GM19240 (cell line): ENCODE measurements at regions not wholly inside any gene's neighbourhood (a gene's known extent, or its start where the extent isn't known, plus 50 kb on each side); places are given as distances from the start of the nearest gene placed in this dataset.
A peak's percentile ranks its signal among the peaks of the same experiment; 100 is the strongest.

ENCODE experiments used
- DNase-seq: peaks from one replicate; pipeline ENCODE4 v3.0.0; 2011; ENCODE audit warnings: low spot score; ENCODE audit not compliant: insufficient read length

DNA sequence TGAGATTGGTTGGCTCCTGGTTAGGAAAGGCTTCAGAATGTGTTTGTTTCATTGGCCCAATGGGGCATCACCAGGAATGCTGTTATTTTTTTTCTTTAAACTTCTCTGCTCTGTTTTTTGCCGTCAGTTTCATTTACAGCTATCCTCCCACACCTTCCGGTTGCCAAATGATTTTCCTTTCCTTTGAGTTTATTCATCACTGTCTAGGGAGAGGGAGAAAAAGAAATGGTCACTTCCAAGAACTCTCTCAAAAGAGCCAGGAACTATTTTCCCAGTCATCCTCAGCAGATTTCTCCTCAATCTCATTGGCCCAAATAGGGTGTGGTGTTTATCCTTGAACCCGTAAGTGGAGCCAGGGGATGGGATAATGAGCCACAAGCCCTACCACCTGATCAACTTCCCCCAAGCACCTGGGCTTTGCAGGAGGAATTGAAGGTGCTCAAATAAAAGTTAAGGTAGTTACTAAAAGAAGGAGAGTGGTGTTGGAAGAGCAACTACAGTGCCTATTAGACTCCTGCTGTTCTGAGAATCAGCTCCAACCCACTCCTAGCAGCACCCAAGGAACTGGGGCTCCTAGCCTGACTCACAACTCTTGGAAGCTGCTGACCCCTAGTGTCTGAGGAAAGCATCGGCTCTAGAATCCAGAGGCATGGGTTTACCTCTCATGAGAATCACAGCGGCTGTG, 183.8 kb upstream of the IL12A start:
- DNase-seq: peak; percentile 29

DNA sequence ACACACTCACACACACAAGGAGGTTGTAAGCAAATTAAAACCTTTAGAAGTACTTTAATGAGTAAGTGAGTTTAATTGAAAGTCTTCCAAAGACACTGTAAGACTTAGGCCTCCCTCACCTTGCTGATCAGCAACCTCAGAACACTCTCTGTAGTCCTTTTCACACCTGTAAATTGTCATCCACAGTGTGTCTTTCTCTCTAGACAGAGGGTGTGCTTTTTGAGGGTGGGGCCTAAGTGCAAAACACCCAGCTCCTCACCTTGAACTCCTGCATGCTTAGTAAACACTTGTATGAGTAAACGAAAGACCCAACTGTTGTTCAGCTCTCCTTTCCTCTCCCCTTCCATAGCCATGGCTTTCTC, 183.2 kb upstream of the IL12A start:
- no peak for DNase-seq

DNA sequence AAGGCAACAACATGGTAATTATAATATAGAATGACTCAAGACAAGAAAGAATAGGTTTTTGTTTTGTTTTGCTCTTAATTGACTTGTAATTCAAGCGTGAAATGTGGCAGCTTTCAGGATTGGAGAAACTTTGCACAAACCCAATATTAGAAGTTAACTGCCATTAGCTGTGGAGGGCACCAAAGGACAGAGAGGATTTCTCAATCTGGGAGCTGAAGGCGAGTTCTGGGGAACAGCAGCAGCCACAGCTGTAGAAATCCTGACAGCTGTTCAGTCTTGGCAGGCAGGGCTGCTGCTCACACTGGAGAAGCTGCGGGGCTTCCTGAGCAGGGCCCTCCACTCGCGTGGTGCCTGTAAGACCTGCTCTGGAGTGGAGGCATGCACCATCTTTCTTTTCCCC, 182.2 kb upstream of the IL12A start:
- DNase-seq: no peak

DNA sequence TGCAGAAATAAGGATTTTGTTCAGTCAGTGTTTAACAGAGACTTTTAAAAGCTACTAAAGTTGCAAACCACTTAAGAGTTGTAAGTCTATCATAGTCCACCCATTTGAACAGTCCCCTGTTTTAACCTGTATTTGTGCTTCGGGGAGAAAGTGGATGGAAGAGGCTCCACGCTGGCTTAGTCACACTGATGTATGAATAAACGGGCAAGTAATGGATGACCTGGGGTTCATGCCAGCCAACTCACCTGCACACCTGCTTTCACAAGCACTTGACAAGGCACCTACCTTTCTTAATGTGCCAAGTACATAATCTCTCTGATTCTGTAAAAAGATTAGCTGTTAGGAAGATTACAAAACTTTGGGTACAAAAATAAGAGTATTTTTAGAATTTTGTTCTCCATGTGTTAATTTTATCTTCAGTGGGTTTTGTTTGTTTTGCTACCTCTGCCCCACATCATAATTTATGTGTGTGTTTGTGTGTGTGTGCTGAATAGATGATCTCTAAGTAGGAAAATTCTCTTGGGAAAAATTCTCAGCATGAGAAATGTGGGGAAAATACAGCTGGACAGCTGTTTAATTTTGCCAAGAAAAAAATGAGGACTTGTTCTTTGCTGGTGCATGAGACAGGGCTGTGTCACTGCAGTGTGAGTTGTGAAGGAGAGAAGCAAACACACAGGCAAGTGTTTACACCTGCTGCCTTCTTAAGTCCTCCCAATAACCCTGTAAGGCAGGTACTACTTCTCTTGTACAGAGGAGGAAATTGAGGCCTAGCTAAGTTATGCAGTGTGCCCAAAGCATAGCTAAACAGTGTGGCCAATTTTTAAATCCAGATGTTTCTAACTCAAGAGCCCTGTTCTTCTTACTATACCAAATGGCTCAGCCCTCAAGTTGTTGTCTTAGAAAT, 181.2 kb upstream of the IL12A start:
- DNase-seq: no peak

DNA sequence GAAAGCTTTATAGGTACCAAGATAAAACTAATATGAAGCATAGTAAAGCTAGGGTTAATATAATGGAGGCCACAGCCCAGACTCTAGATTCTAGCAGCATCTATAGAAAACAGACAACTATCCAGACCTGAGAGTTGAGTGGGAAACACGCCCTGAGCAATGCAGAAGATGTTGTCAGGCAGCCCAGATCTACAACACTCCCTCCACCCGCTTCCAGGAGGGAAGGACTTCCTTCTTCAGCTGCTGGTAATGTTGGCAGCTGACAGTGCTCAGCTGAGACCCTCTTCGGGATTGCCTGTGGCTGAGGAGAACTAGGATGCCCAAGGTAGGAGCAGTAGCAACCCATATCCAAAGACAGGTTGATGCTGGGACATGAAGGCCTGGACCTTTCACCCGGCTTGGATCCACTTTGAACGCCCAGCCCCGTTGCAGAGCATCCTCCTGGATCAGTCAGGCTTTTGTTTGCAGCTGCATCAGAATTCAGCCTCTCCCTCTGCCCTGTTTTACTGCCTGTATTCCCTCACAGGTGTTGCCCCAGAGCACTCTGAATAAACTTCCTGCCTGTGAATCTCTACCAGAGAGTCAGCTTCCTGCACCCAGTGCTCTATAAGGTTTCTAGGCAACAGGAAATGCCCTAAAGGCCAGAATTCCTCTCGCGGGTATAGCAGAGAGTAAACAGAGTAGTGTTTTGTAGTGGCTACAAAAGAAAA, 174.7 kb upstream of the IL12A start:
- DNase-seq: no peak

DNA sequence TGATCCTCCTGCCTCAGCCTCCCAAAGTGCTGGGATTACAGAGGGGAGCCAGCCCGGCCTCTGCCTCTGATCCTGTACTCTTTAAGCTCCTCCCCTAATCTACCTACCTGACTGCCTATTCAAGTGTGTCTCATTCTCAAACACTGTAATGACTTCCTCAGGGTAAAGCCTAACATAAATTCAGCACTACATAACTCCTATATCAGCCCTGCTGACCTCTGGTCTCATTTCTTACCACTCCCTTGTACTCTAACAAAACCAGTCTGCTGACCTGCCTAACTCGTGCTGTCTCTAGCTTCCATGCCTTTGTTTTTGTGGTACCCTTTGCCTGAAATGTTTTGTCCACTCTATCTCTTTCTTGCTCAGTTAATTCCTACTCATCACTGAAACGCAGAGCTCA, 172.1 kb upstream of the IL12A start:
- DNase-seq: no peak

DNA sequence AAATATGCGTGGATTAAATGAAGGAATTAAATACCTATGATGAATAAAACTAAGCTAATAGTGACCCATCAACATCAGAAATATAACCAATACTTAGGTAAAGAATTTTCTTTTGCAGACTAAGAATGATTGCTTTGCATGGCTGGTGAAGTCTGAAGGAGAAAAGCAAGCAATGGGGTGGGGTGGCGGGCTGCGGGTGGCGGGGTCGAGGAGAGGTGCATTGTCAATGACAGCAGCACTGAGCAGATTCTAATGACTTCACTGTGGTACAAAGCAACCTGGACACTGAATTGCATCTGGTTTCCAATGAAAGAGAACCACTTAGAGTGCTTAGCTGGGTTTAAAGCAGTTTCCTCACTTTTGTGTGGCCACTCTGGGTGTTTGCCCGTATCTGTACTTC, 171.5 kb upstream of the IL12A start:
- no peak for DNase-seq

DNA sequence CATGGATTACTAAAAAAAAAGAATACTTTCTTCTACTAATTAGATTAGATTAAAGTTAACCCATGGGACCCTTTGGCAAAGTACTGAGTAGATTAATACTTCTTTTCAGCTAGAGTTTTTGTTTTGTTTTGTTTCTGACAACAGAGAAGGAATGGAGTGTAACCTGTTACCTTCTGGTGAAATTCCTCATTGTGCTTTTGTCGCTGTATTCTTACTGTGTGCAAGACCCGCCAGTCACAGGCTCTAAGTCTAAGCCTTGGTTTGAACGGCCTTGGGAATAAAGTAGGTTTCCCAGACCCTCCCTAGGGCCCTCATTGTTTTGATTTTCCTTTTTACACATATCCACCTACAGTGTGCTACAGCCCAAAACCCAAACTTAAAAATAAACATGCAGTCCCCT, 171.1 kb upstream of the IL12A start:
- DNase-seq: no peak

DNA sequence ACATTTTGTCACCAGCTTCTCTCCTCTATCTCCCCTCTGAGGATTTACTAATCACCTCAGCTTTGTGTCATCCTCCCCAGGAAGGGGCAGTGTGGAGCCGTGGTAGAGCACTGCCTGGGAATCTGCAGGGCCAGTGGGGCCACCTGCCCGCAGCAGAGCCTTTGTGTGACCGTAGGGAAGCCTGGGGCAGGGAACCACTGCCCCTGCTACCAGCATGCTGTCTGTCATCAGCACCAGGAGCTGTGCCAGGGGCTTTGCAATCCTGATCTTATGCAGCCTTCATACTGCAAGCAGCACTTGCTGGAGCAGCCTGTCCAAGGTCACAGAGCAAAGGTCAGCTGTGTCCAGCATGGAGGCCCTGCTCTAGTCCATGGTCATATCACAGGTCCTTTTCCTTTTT, 170.2 kb upstream of the IL12A start:
- no peak for DNase-seq

DNA sequence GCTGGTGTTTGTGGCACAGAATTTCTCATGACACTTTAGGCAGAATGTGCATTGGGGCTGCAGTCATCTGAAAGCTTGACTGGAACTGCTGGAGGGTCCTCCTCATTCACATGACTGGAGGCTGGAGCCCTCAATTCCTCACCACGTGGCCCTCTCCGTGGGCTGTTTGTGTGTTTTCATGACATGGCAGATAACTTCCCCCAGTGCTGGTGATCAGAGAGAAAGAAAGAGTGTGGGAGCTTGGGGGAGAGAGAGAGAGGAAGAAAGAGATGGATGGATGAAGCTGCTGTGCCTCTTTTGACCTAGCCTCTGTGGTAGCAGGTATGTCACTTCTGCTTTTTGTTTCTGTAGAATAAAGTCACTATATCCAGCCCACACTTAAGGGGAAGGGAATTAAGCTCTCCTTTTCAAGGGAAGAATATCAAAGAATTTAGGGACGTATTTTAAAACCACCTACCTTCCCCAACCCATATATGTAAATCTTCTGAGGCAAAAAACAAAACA, 169.6 kb upstream of the IL12A start:
- DNase-seq: no peak

DNA sequence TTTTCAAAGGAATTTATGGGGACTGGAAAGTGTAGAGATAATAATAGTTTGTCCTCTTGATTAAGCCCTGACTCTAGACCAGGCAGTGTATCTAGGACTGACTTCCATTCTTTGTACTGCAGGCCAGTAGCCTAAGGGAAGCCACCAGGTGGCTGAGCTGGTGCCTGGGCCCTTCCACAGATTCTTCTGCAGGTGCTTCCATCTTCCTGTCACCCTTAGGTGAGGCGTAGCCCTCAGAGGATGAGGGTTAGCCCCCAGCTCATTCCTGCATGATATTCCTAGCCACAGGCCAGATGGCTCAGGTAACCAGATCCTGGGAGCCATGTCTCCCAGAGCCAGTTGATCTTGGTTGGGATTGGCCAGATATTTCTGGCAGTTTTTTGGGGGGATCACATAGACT, 169.0 kb upstream of the IL12A start:
- DNase-seq: no peak

DNA sequence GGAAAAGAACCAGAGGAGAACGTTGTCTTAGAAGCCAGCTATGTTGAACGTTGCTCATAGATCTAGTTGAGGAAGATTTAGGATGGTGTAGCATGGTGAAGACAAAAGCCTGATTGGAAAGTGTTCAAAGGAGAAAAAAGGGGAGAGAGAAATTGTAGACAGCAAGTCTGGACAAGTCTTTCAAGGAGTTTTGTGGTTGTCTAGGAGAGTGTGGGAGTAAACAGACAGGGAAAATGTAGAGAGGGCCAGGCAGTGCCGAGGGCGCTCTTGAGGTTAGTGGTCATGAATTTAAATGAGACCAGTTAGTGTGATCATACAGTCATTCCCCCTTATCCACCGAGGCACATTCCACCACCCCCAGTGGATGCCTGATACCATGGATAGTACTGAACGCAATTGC, 167.5 kb upstream of the IL12A start:
- no peak for DNase-seq

DNA sequence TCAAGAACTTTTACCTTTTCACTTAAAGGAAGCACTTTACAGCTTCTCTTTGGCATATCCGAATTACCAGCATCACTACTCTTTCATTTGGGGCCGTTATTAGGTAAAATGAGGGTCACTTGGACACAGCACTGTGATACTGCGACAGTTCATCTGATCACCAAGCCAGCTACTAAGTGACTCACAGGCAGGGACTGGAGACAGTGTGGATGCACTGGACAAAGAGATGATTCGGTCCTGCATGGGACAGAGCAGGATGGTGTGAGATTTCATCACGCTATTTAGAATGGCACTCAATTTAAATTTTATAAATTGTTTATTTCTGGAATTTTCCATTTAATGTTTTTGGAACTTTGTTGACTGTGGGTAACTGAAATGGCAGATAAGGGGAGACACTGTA, 166.9 kb upstream of the IL12A start:
- DNase-seq: no peak

DNA sequence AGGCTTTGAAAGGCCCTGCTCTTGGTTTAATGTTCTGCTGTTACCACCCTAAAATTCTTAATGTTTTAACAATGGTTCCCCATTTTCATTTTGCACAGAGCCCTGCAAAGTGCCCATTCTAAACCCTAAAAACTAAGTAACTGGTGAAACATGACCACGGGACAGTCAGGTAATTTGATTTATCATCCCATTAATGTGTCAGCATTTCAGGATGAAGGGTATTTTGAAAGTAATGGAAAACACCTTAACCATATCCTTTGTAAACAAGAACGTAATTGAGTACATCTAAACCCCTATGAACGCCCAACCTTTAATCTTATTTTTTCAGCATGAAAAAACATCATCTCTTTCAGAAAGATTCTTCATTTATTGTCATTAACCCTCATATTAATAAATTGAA, 164.9 kb upstream of the IL12A start:
- DNase-seq: no peak

DNA sequence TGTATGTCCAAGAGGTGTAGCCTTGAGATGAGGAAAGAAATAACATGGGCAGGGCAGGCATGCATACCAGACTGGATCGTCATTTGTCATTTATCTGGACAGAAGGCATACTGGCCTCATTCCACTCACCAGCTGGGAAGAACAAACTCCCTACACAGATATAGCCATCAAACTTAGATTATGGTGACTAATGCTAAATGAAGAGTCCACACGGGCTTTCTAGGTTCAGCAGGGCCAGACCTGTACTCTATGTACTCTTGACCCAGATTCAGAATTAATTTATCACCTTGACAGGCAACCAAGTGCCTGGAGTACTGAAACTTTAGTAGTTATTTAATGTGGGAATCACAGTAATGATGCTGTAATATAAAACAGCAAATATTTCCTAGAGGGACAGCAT, 164.3 kb upstream of the IL12A start:
- DNase-seq: no peak

DNA sequence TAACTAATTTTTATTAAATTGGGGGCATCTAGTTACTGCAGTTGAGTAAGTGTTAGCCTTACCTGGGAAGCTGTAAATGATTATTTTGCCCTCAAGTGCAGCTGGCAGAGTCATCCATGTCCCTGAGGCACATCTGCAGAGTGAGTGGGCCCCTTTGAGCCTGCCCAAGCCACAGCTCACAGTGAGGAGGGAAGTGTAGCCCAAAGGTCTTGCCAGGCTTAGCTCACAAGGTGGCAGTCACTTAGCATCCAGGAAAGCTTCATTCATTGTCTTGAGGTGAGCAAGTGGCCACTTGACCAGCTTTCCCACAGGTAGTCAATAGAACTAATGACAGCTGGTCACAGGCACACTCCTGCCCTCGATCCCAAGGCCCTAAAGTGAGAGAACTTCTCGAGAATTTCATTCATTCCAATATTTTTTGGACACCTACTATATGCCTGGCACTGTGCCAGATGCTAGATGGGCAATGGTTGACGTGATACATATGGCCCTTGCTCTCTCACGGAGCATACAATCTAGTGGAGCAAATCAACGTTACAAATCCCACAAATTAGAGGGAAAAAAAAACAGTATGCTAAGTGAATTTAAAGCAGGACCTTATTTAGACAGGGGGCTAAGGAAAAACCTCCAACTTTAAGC, 163.3 kb upstream of the IL12A start:
- DNase-seq: no peak

DNA sequence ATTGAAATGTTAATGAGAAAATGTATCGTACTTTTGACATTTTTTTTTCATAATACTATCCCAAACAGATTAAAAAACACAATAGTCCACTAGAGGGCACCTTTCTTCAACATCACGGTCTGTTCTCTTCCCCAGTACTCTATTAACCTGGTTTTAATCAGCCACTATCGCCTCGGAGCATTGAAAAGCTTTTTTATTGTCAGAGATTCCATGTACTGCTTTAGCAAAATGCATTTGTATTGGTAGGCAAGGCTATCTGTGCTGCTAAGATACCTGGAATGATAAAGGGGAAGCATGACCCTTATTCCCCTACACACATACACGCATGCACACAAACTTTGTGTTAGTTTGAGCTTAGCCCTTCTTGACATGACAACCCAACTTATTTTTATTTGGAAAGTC, 160.1 kb upstream of the IL12A start:
- DNase-seq: no peak

DNA sequence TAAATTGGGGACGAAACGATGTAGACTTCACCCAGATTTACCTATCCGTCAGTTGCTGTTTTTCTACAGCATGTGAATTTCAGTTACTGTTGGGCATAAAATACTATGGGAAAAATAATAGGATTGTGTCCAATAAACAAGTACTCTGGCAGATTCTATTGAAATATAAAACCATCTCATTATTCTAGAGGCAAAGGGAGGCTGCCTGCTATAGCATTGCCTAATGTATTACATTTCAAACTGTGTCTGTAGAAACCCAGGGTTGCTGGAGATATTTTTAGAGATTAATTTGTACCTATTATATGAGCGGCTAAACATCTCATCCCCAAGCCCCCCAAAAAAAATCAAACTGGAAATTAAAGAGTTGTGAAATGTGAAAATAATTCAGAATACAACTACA, 159.6 kb upstream of the IL12A start:
- no peak for DNase-seq

DNA sequence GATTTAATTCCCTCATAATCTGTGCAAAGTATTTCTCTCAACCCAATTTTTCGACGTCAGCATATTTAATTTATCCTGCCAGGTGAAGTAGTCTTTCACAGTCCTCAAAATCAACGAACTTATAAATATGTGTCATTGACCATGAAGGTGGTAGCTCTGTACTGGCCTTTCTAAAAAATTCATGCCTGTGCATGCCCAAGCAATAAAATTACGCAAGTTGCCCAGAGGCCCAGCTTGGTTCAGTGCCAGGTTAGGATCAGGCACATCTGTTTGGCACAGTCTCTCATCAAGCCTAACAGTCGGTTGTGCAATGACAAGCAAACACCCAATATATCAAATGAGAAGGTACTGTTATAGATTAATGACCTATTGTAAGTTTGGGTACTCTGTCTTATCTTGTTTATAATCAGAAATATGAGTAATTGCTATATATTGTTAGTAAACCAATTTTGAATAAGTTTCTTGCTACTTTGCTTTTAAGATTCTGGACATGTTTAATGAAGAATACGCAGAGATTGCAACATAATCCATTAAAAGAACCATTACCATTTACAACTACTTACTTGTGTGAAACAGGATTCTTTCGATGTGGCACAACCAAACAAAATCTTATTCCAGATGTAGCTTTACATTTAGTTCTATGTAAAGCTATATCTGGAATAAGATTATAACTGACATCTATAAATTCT, 159.0 kb upstream of the IL12A start:
- DNase-seq: no peak

DNA sequence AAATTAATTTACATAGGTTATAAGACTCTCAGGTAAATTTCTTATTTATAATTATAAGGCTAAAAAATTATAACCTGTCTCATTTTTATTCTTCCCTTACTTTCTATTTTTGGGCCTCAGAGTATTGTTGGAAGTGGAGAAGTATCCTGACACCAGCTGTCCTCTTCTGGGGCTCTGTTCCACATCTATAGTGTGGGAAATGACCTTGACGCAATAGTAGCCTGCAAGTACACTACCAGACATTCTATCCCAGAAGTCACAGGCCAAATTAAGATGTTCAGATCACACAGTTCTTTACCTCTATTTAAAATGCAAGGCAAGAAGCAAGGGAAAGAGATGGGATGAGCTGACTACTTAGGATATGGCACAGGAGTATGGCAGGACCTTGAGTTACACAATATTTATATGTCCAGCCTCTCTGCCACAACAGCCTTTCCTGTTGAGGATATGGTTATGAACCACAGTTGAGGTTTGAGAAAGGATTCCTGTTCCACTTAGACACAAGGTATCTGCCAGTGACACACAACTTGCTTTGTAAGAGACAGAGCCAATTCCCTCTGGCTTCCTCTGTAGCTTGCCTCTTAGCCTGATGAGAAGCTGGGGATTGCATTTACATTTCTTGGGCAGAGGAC, 158.0 kb upstream of the IL12A start:
- no peak for DNase-seq

DNA sequence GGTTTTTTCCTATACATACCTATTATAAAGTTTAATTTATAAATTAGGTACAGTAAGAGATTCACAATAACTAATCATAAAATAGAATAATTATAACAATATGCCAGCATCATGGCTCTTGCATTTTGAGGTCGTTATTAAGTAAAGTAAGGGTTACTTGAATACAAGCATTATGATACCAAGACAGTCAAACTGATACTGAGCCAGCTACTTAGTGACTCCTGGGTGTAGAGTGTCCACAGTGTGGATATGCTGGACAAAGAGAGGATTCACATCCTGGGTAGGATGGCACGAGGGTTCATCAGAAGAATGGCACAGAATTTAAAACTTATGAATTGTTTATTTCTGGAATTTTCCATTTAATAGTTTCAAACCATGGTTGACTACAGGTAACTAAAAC, 157.2 kb upstream of the IL12A start:
- DNase-seq: no peak
